HepG2 (cell line): ENCODE measurements at regions not wholly inside any gene's neighbourhood (a gene's known extent, or its start where the extent isn't known, plus 50 kb on each side); places are given as distances from the start of the nearest gene placed in this dataset.

Source experiments
- ATAC-seq: fragments of 200-7000 bp; cut with Tn5 transposase; 3 replicates; pipeline ENCODE4 v1.9.1; 2020; ENCODE audit warnings: mild to moderate bottlenecking, moderate library complexity
- BruUV-seq: library from RNA; stranded (reverse); fragments of 400-500 nt; replicated peaks from 2 replicates; lab custom pipeline; 2021; lab: Mats Ljungman, UMichigan
- CTCF ChIA-PET: fragments of 300-600 bp; formaldehyde crosslinking; extraction: SDS; loops from one replicate; lab custom pipeline; 2021; ENCODE audit warnings: low total read pairs, inconsistent platforms, low intra/inter-chr PET ratio; lab: Yijun Ruan, JAX
- POLR2A ChIA-PET: fragments of 350-600 bp; sonication (Branson Sonifier 250); formaldehyde crosslinking; loops from one replicate; lab custom pipeline; 2020; ENCODE audit warnings: antibody characterized with exemption, inconsistent platforms; lab: Yijun Ruan, JAX
- DNase-seq: peaks from one replicate; pipeline ENCODE4 v3.0.0-alpha.2; 2015; ENCODE audit warnings: low spot score
- FAIRE-seq: peaks from 3 replicates; lab custom pipeline; 2011; peaks lifted over from hg19 to GRCh38; lab: Jason Lieb, UNC
- H2AFZ ChIP-seq: one replicate; pipeline ENCODE4 v1.6.1; 2011; ENCODE audit warnings: low read length, inconsistent platforms
- H3K27ac ChIP-seq: fragments of 300-600 bp; 3 replicates; pipeline ENCODE4 v1.8.0; 2011; ENCODE audit warnings: mixed run types, mild to moderate bottlenecking, mixed read lengths, low read length, inconsistent platforms; ENCODE audit not compliant: insufficient read depth; ENCODE audit errors: extremely low read length
- H3K27me3 ChIP-seq, 2 experiments: fragments of 200-600 bp in 1 of 2; 2 replicates in 1 of 2; 3 replicates in 1 of 2; pipeline versions ENCODE4 v1.6.0 to v1.8.0; 2011; ENCODE audit warnings: low read length in 2 of 2, mild to moderate bottlenecking in 2 of 2, moderate library complexity in 2 of 2, inconsistent platforms in 1 of 2; ENCODE audit not compliant: insufficient read depth in 2 of 2, control insufficient read depth in 1 of 2
- H3K36me3 ChIP-seq, 2 experiments: fragments of 200-600 bp in 1 of 2; replicated peaks in 1 of 2; 2 replicates in 1 of 2; 3 replicates in 1 of 2; pipeline versions ENCODE4 v1.5.1 to v1.8.0; 2011; ENCODE audit warnings: low read length in 2 of 2, inconsistent platforms in 1 of 2; ENCODE audit not compliant: insufficient read depth in 2 of 2, control insufficient read depth in 1 of 2
- H3K4me1 ChIP-seq: 2 replicates; pipeline ENCODE4 v1.5.1; 2012; ENCODE audit warnings: low read length, inconsistent platforms; ENCODE audit not compliant: insufficient read depth
- H3K4me2 ChIP-seq: 2 replicates; pipeline ENCODE4 v1.6.0; 2011; ENCODE audit warnings: low read depth, low read length, inconsistent platforms
- H3K4me3 ChIP-seq, 3 experiments: fragments of 200-600 bp in 1 of 3; sonication (generic), shearing (Covaris generic) in 1 of 3; replicated peaks in 1 of 3; 2 replicates each; pipeline ENCODE4 v1.5.1; 2011 to 2016; ENCODE audit warnings: low read length in 3 of 3, inconsistent platforms in 2 of 3, low read depth in 2 of 3, mild to moderate bottlenecking in 2 of 3, control low read depth in 1 of 3, mixed read lengths in 1 of 3; ENCODE audit not compliant: insufficient read depth in 1 of 3
- H3K79me2 ChIP-seq: one replicate; pipeline ENCODE4 v1.6.1; 2011; ENCODE audit warnings: low read length, inconsistent platforms; ENCODE audit not compliant: insufficient read depth
- H3K9ac ChIP-seq: 2 replicates; pipeline ENCODE4 v1.6.0; 2011; ENCODE audit warnings: mild to moderate bottlenecking, low read depth, low read length, inconsistent platforms; ENCODE audit not compliant: insufficient read depth
- H3K9me3 ChIP-seq: 2 replicates; pipeline ENCODE4 v1.5.1; 2012; ENCODE audit warnings: mild to moderate bottlenecking, low read length
- H4K20me1 ChIP-seq: 2 replicates; pipeline ENCODE4 v1.6.0; 2011; ENCODE audit warnings: inconsistent platforms, mild to moderate bottlenecking, low read length, moderate library complexity; ENCODE audit not compliant: insufficient read depth
- ATF6 ChIP-seq: sonication (generic); formaldehyde crosslinking; conservative IDR thresholded peaks from 2 replicates; pipeline ENCODE4 v1.4.0; 2020; ENCODE audit warnings: missing genetic modification reagents
- ATRX ChIP-seq: sonication (generic); formaldehyde crosslinking; IDR thresholded peaks from 2 replicates; pipeline ENCODE4 v1.4.0; 2020; ENCODE audit warnings: missing genetic modification reagents, borderline replicate concordance
- CHD4 ChIP-seq: fragments of 200-600 bp; sonication (generic); IDR thresholded peaks from 2 replicates; pipeline ENCODE4 v1.7.0; 2017; ENCODE audit warnings: mild to moderate bottlenecking, low read length, borderline replicate concordance
- FOXP1 ChIP-seq, 2 experiments: fragments of 450-650 bp in 1 of 2; IDR thresholded peaks; 2 replicates each; pipeline ENCODE4 v1.6.1; 2017 to 2018; ENCODE audit warnings: antibody characterized with exemption in 1 of 2
- GATAD2A ChIP-seq: IDR thresholded peaks from 2 replicates; pipeline ENCODE4 v1.6.1; 2016
- HMGA1 ChIP-seq: sonication (generic); formaldehyde crosslinking; conservative IDR thresholded peaks from 2 replicates; pipeline ENCODE4 v1.4.0; 2020; ENCODE audit warnings: missing genetic modification reagents
- KAT2B ChIP-seq: fragments of 150-350 bp; IDR thresholded peaks from 2 replicates; pipeline ENCODE4 v1.6.1; 2014; ENCODE audit warnings: low read depth, low read length, borderline replicate concordance
- MBNL3 ChIP-seq: fragments of 250-450 bp; sonication (Bioruptor Pico); conservative IDR thresholded peaks from 2 replicates; pipeline ENCODE4 v1.8.0; 2022; ENCODE audit warnings: mild to moderate bottlenecking, inconsistent platforms
- NFIC ChIP-seq: IDR thresholded peaks from 2 replicates; pipeline ENCODE4 v1.6.1; 2012; ENCODE audit warnings: mild to moderate bottlenecking, low read length, inconsistent platforms
- ONECUT2 ChIP-seq: sonication (generic); formaldehyde crosslinking; IDR thresholded peaks from 2 replicates; pipeline ENCODE4 v1.4.0; 2020; ENCODE audit warnings: missing genetic modification reagents
- PAXIP1 ChIP-seq: sonication (generic); formaldehyde crosslinking; conservative IDR thresholded peaks from 2 replicates; pipeline ENCODE4 v1.4.0; 2020; ENCODE audit warnings: mild to moderate bottlenecking, missing genetic modification reagents, moderate library complexity
- PITX1 ChIP-seq: sonication (generic); formaldehyde crosslinking; IDR thresholded peaks from 2 replicates; pipeline ENCODE4 v1.5.1; 2020; ENCODE audit warnings: mild to moderate bottlenecking, missing genetic modification reagents
- SAP130 ChIP-seq: IDR thresholded peaks from 2 replicates; pipeline ENCODE4 v1.6.1; 2016; ENCODE audit warnings: low read depth
- WIZ ChIP-seq: sonication (generic); formaldehyde crosslinking; IDR thresholded peaks from 2 replicates; pipeline ENCODE4 v1.5.1; 2020; ENCODE audit warnings: mild to moderate bottlenecking, missing genetic modification reagents
- ZBTB8A ChIP-seq: sonication (generic); formaldehyde crosslinking; IDR thresholded peaks from 2 replicates; pipeline ENCODE4 v1.4.0; 2020; ENCODE audit warnings: mild to moderate bottlenecking, low read depth, missing genetic modification reagents, borderline replicate concordance
- ZNF275 ChIP-seq: sonication (generic); formaldehyde crosslinking; IDR thresholded peaks from 2 replicates; pipeline ENCODE4 v1.8.0; 2022; ENCODE audit warnings: missing genetic modification reagents, mild to moderate bottlenecking, inconsistent platforms, borderline replicate concordance
- ZNF460 ChIP-seq: sonication (generic); formaldehyde crosslinking; IDR thresholded peaks from 2 replicates; pipeline ENCODE4 v1.5.1; 2020; ENCODE audit warnings: missing genetic modification reagents, mild to moderate bottlenecking, borderline replicate concordance
- ZNF572 ChIP-seq: sonication (generic); formaldehyde crosslinking; IDR thresholded peaks from 2 replicates; pipeline ENCODE4 v1.5.1; 2020; ENCODE audit warnings: mild to moderate bottlenecking, missing genetic modification reagents
- ZNF75D ChIP-seq: sonication (generic); formaldehyde crosslinking; IDR thresholded peaks from 2 replicates; pipeline ENCODE4 v1.8.1; 2023; ENCODE audit warnings: missing genetic modification reagents, mild to moderate bottlenecking, borderline replicate concordance
- ZNF773 ChIP-seq: sonication (generic); formaldehyde crosslinking; IDR thresholded peaks from 2 replicates; pipeline ENCODE4 v1.4.0; 2020; ENCODE audit warnings: missing genetic modification reagents, borderline replicate concordance
- ZSCAN30 ChIP-seq: sonication (generic); formaldehyde crosslinking; IDR thresholded peaks from 2 replicates; pipeline ENCODE4 v1.5.0; 2020; ENCODE audit warnings: mild to moderate bottlenecking, missing genetic modification reagents
- ZSCAN31 ChIP-seq: sonication (generic); formaldehyde crosslinking; IDR thresholded peaks from 2 replicates; pipeline ENCODE4 v1.5.0; 2020; ENCODE audit warnings: low read depth, mild to moderate bottlenecking, missing genetic modification reagents
- in situ Hi-C: cut with HindIII; loops from 2 replicates; pipeline ENCODE4 v1.10.0; 2017; ENCODE audit warnings: low pct_unique_long_range_greater_than_20kb; ENCODE audit not compliant: extremely low pct_ligation_motif_present
- intact Hi-C: fragments of 100-400 bp; cut with micrococcal nuclease; formaldehyde crosslinking; loops from one replicate; pipeline ENCODE4 v1.10.0; 2022; ENCODE audit not compliant: unreplicated experiment

DNA sequence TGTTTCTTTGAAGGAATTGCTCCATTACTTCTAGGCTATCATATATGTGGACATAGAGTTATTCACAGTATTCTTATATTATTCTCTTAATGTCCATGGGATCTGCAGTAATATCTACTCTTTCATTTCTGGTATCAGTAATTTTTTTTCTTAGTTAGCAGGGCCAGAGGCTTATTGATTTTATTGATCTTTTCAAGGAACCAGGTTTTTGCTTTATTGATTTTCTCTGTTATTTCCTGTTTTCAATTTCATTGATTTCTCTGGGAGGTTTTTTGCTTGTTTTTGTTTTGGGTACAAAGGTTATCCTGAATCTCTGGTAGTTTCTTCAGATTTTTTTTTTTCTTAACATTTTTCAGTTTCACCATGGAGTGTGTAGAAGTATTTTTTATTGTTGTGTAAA is 60.1 kb upstream of the AP4E1 start:
- TF ChIP-seq ZNF773 (CRISPR knock-in tag) (no peak), NFIC (peak; percentile 31; the same call in 1 of the 2 replicates), WIZ (no peak), ATRX (no peak), MBNL3 (no peak), ZNF275 (CRISPR knock-in tag) (no peak), ZBTB8A (CRISPR knock-in tag) (no peak), ONECUT2 (CRISPR knock-in tag) (peak; percentile 73), KAT2B (peak; percentile 98), ZSCAN31 (CRISPR knock-in tag) (no peak), SAP130 (CRISPR knock-in tag) (no peak), ATF6 (CRISPR knock-in tag) (no peak), ZNF460 (CRISPR knock-in tag) (no peak), PITX1 (CRISPR knock-in tag) (no peak), PAXIP1 (CRISPR knock-in tag) (peak; percentile 46), ZNF75D (CRISPR knock-in tag) (no peak), CHD4 (no peak), FOXP1 (IDR thresholded peaks at IDR 0.05) (no peak), FOXP1 (CRISPR knock-in tag; IDR thresholded peaks at IDR 0.05) (peak; percentile 24; the same call in 1 of the 2 replicates), ZNF572 (CRISPR knock-in tag) (no peak), HMGA1 (no peak), GATAD2A (CRISPR knock-in tag) (peak; percentile 88), ZSCAN30 (CRISPR knock-in tag) (no peak)
- POLR2A ChIA-PET: no interaction called here
- BruUV-seq: no TSS peak

More for the DNA sequence above, 60.1 kb upstream of the AP4E1 start:
- no peak for FAIRE-seq
- Histone ChIP-seq H3K9ac (no peak overlapping the region), H3K4me1 (peaks cover 6% of the 10 kb centered on the region), H3K4me3 (no peak overlapping the region), H3K4me2 (no peak overlapping the region), H3K9me3 (no peaks in the 10 kb centered on the region), H4K20me1 (no peaks in the 10 kb centered on the region), H3K36me3 (no peaks in the 10 kb centered on the region), H3K79me2 (no peaks in the 10 kb centered on the region), H3K27ac (no peak overlapping the region), H3K27me3 (no peaks in the 10 kb centered on the region), H2AFZ (no peak overlapping the region)
- ATAC-seq: no peak
- DNase-seq: no peak
- in situ Hi-C loops (no loop called here), intact Hi-C loops (no loop called here)
- CTCF ChIA-PET: no interaction called here
